Stimulated activated CD4-positive, alpha-beta T cell treated with anti-CD3 and anti-CD28 coated beads, TNF-alpha, amount 100 ng/mL, for 24 hours (primary cell): ENCODE measurements at regions not wholly inside any gene's neighbourhood (a gene's known extent, or its start where the extent isn't known, plus 50 kb on each side); places are given as distances from the start of the nearest gene placed in this dataset.

Source experiments
- DNase-seq, 3 experiments: peaks; one replicate each; pipeline ENCODE4 v3.0.0-alpha.2; 2020; ENCODE audit warnings: low read depth in 3 of 3

GRCh38 chr10:20954519-20954918, 57.4 kb upstream of the NEBL start:
- no peak for DNase-seq

GRCh38 chr10:20953120-20953519, 56.0 kb upstream of the NEBL start:
- DNase-seq = no peak

- no peak for DNase-seq
These were observed 52.9 kb upstream of the NEBL start for GRCh38 chr10:20949967-20950366.

GRCh38 chr10:20948686-20949327, 51.7 kb upstream of the NEBL start:
- no peak for DNase-seq
